Testis (tissue), 2 donors: ENCODE measurements at regions not wholly inside any gene's neighbourhood (a gene's known extent, or its start where the extent isn't known, plus 50 kb on each side); places are given as distances from the start of the nearest gene placed in this dataset.

Experiments used
- DNase-seq: peaks from one replicate; pipeline ENCODE4 v3.0.0-alpha.2; 2019
- H3K27ac ChIP-seq, 2 donors: fragments of 200-600 bp; sonication (generic); one replicate each; pipeline ENCODE4 v1.5.1; 2019
- H3K27me3 ChIP-seq: fragments of 200-600 bp; sonication (generic); one replicate; pipeline ENCODE4 v1.5.1; 2019
- H3K36me3 ChIP-seq: fragments of 200-600 bp; sonication (generic); one replicate; pipeline ENCODE4 v1.5.1; 2017; ENCODE audit warnings: low read depth; ENCODE audit errors: missing control alignments
- H3K4me1 ChIP-seq: fragments of 200-600 bp; sonication (generic); one replicate; pipeline ENCODE4 v1.5.1; 2019
- H3K4me3 ChIP-seq, 2 donors: fragments of 200-600 bp; sonication (generic); one replicate each; pipeline ENCODE4 v1.5.1; 2017 to 2019
- H3K9me3 ChIP-seq: fragments of 200-600 bp; sonication (generic); one replicate; pipeline ENCODE4 v1.5.1; 2017
- CTCF ChIP-seq, 3 experiments: fragments of 450-650 bp in 2 of 3; fragments of 200-600 bp in 1 of 3; sonication (generic) in 1 of 3; IDR thresholded peaks; one replicate each; pipeline ENCODE4 v1.5.1; 2016 to 2019; ENCODE audit warnings: antibody characterized with exemption in 3 of 3, mild to moderate bottlenecking in 2 of 3, moderate library complexity in 1 of 3
- POLR2A ChIP-seq: fragments of 450-650 bp; IDR thresholded peaks from one replicate; pipeline ENCODE4 v1.6.1; 2017; ENCODE audit warnings: antibody characterized with exemption, mild to moderate bottlenecking, moderate library complexity
- WGBS, 2 donors: methylation state at CpG; one replicate each; pipeline ENCODE4 v1.1.5; 2018; 5-methylcytosine and 5-hydroxymethylcytosine counted together
- intact Hi-C: fragments of 100-400 bp; cut with DNase I; formaldehyde crosslinking; loops from one replicate; pipeline ENCODE4 v1.15.1; 2023; ENCODE audit warnings: low total_unique reads

- no peaks in the 10 kb centered on the region for H3K36me3 ChIP-seq
- intact Hi-C loops = no loop called here
- H3K4me3 ChIP-seq = no peak overlapping the region
- no peaks in the 10 kb centered on the region for H3K9me3 ChIP-seq
- H3K4me1 ChIP-seq = no peaks in the 10 kb centered on the region
- H3K27me3 ChIP-seq = no peaks in the 10 kb centered on the region
- no peak overlapping the region for H3K27ac ChIP-seq
- 86 to 92% methylated on average over 1 of the region's 1 CpG for WGBS, 2 donors
- no peak for DNase-seq
- TF ChIP-seq CTCF (IDR thresholded peaks at IDR 0.05) (no peak), POLR2A (no peak)
These were observed 169.8 kb downstream of the TSHZ3 start for GRCh38 chr19:31179471-31179852.

- H3K4me1 ChIP-seq = no peaks in the 10 kb centered on the region
- no peaks in the 10 kb centered on the region for H3K9me3 ChIP-seq
- H3K36me3 ChIP-seq = no peaks in the 10 kb centered on the region
- no peak overlapping the region for H3K27ac ChIP-seq
- no peak for DNase-seq
- no peaks in the 10 kb centered on the region for H3K27me3 ChIP-seq
- TF ChIP-seq POLR2A (no peak), CTCF (IDR thresholded peaks at IDR 0.05) (no peak)
- intact Hi-C loops = no loop called here
- no peak overlapping the region for H3K4me3 ChIP-seq
- 87 to 97% methylated on average over 1 of the region's 1 CpG for WGBS, 2 donors
These were observed 170.3 kb downstream of the TSHZ3 start for GRCh38 chr19:31178833-31179470.

GRCh38 chr19:31177246-31177645 lies 172.0 kb downstream of the TSHZ3 start:
- Histone ChIP-seq H3K9me3 (no peaks in the 10 kb centered on the region), H3K36me3 (no peaks in the 10 kb centered on the region), H3K27me3 (no peaks in the 10 kb centered on the region), H3K27ac (no peak overlapping the region), H3K4me1 (no peaks in the 10 kb centered on the region), H3K4me3 (no peak overlapping the region)
- intact Hi-C loops = no loop called here
- DNase-seq = no peak
- 28 to 44% methylated on average over 5 of the region's 5 CpGs for WGBS, 2 donors
- no peak for TF ChIP-seq CTCF (IDR thresholded peaks at IDR 0.05)
- no peak for TF ChIP-seq POLR2A

GRCh38 chr19:31175564-31176348 lies 173.5 kb downstream of the TSHZ3 start:
- WGBS, 2 donors = 89 to 92% methylated on average over 3 of the region's 3 CpGs
- intact Hi-C loops = no loop called here
- H3K27ac ChIP-seq = no peak overlapping the region

More at GRCh38 chr19:31175564-31176348, 173.5 kb downstream of the TSHZ3 start:
- no peaks in the 10 kb centered on the region for H3K4me1 ChIP-seq
- no peak for DNase-seq
- no peak overlapping the region for H3K4me3 ChIP-seq
- no peaks in the 10 kb centered on the region for H3K9me3 ChIP-seq
- no peaks in the 10 kb centered on the region for H3K36me3 ChIP-seq
- no peaks in the 10 kb centered on the region for H3K27me3 ChIP-seq
- TF ChIP-seq CTCF (IDR thresholded peaks at IDR 0.05) = no peak
- no peak for TF ChIP-seq POLR2A
